NCI-H187 (cell line): ENCODE measurements at regions not wholly inside any gene's neighbourhood (a gene's known extent, or its start where the extent isn't known, plus 50 kb on each side); places are given as distances from the start of the nearest gene placed in this dataset.
"Not testable (repeated sequence)": the region's sequence is repeated elsewhere in the genome, so short reads cannot be mapped to it uniquely, and the experiment has no call there.

ENCODE experiments used
- DNase-seq, 2 experiments: peaks; one replicate each; lab custom pipeline; 2025; lab: John Stamatoyannopoulos, UW

- no peak for DNase-seq
Observed at GRCh38 chr4:12173496-12173895, 744.8 kb upstream of the HS3ST1 start.

- no peak for DNase-seq
Observed at GRCh38 chr4:12172198-12172973, 743.7 kb upstream of the HS3ST1 start.

- DNase-seq = no peak
Observed at GRCh38 chr4:12170308-12170707, 741.6 kb upstream of the HS3ST1 start.

- DNase-seq = no peak
Observed at GRCh38 chr4:12165616-12166015, 736.9 kb upstream of the HS3ST1 start.

- no peak for DNase-seq
Observed at GRCh38 chr4:12146339-12146738, 717.6 kb upstream of the HS3ST1 start.

GRCh38 chr4:12145768-12146167, 717.1 kb upstream of the HS3ST1 start:
- no peak for DNase-seq

GRCh38 chr4:12145106-12145505, 716.4 kb upstream of the HS3ST1 start:
- DNase-seq = no peak

- DNase-seq = no peak
Observed at GRCh38 chr4:12144051-12144450, 715.4 kb upstream of the HS3ST1 start.

- DNase-seq = no peak
Observed at GRCh38 chr4:12140864-12141263, 712.2 kb upstream of the HS3ST1 start.

GRCh38 chr4:12139296-12139695, 710.6 kb upstream of the HS3ST1 start:
- no peak for DNase-seq

- DNase-seq = no peak
Observed at GRCh38 chr4:12138488-12138887, 709.8 kb upstream of the HS3ST1 start.

- DNase-seq = no peak
Observed at GRCh38 chr4:12137575-12137974, 708.9 kb upstream of the HS3ST1 start.

- no peak for DNase-seq
Observed at GRCh38 chr4:12126474-12126873, 697.8 kb upstream of the HS3ST1 start.

GRCh38 chr4:12124138-12124537, 695.4 kb upstream of the HS3ST1 start:
- no peak for DNase-seq

GRCh38 chr4:12123707-12124106, 695.0 kb upstream of the HS3ST1 start:
- DNase-seq = no peak

GRCh38 chr4:12122316-12122715, 693.6 kb upstream of the HS3ST1 start:
- DNase-seq = no peak

- no peak for DNase-seq
Observed at GRCh38 chr4:12120968-12121367, 692.3 kb upstream of the HS3ST1 start.

- DNase-seq = no peak
Observed at GRCh38 chr4:12118651-12119213, 690.0 kb upstream of the HS3ST1 start.

GRCh38 chr4:12116009-12116552, 687.4 kb upstream of the HS3ST1 start:
- DNase-seq = no peak

- DNase-seq = no peak
Observed at GRCh38 chr4:12110627-12111026, 681.9 kb upstream of the HS3ST1 start.

GRCh38 chr4:12109056-12109455, 680.4 kb upstream of the HS3ST1 start:
- not testable (repeated sequence) for DNase-seq

- no peak for DNase-seq
Observed at GRCh38 chr4:12105519-12105918, 676.8 kb upstream of the HS3ST1 start.

GRCh38 chr4:12089920-12090319, 661.2 kb upstream of the HS3ST1 start:
- not testable (repeated sequence) for DNase-seq

- no peak for DNase-seq
Observed at GRCh38 chr4:12084690-12085089, 656.0 kb upstream of the HS3ST1 start.
